Skeletal muscle satellite cell (primary cell): ENCODE measurements at regions not wholly inside any gene's neighbourhood (a gene's known extent, or its start where the extent isn't known, plus 50 kb on each side); places are given as distances from the start of the nearest gene placed in this dataset.
"Not testable (repeated sequence)": the region's sequence is repeated elsewhere in the genome, so short reads cannot be mapped to it uniquely, and the experiment has no call there.

ENCODE experiments used
- H3K27me3 ChIP-seq: 2 replicates; pipeline ENCODE4 v1.7.0; 2013; ENCODE audit warnings: low read length; ENCODE audit not compliant: control insufficient read depth, insufficient read depth
- H3K36me3 ChIP-seq: 2 replicates; pipeline ENCODE4 v1.7.0; 2013; ENCODE audit warnings: mild to moderate bottlenecking, control low read depth, low read length; ENCODE audit not compliant: insufficient read depth
- H3K4me1 ChIP-seq: 2 replicates; pipeline ENCODE4 v1.7.0; 2013; ENCODE audit warnings: low read length; ENCODE audit not compliant: control insufficient read depth, insufficient read depth
- H3K4me2 ChIP-seq: 2 replicates; pipeline ENCODE4 v1.7.0; 2013; ENCODE audit warnings: mild to moderate bottlenecking, low read length
- H3K4me3 ChIP-seq: 2 replicates; pipeline ENCODE4 v1.7.0; 2013; ENCODE audit warnings: low read length
- H3K9ac ChIP-seq: 2 replicates; pipeline ENCODE4 v1.7.0; 2013; ENCODE audit warnings: mild to moderate bottlenecking, low read depth, low read length, moderate library complexity
- H3K9me3 ChIP-seq: replicated peaks from 2 replicates; pipeline ENCODE4 v1.7.0; 2013; ENCODE audit warnings: mild to moderate bottlenecking, control low read depth, low read length

DNA sequence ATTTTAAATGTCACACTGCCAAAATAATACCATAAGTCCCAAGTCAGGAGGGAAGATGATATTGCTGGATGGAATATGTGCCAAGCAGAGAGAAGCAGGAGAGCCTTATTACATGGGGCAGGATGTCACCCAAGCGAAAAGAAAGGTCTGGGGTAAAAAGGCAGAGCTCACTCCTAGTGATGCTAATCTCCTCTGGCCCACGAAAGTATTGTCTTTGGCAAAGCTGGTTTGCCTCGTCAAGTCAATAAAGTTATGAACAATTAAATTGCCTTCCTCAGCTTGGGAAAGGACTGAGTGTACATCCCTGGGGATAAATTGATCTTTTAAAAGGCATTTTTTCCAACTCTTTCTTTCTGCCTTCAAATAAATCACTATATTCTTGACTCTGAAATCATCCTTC lies 220.6 kb downstream of the DMAC1 start:
- Histone ChIP-seq H3K27me3 (no peaks in the 10 kb centered on the region), H3K9ac (no peak overlapping the region), H3K4me1 (no peaks in the 10 kb centered on the region), H3K36me3 (no peaks in the 10 kb centered on the region), H3K4me2 (no peak overlapping the region), H3K9me3 (no peaks in the 10 kb centered on the region), H3K4me3 (no peak overlapping the region)

DNA sequence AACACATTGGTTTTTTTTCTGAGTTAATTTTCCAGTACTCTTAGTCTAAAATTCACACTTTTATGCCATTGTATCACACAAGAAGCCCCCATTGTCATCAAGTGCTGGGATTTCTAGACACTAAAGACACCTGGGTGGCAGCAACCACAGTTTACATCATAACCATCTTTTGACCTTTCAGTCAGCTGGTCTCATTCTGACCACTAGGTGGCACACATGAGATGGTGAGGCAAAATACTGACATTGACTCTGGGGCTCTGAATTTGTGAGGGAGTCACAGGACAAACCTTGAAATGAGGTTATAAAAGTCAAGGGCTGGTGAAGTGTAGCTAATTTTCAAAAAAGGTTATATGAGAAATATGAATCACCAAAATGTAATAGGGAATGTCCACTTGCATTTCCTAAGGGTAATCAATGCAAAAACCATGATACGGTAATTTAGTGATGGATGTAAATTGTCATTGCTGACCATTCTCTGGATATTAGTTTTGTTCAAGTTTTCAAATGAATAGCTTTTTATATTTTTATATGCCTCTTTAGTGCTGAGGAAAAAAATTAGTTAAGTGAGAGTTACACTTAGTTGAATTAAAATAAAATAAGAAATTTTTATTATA lies 229.4 kb downstream of the DMAC1 start:
- Histone ChIP-seq H3K4me2 (no peak overlapping the region), H3K9ac (no peak overlapping the region), H3K4me1 (no peaks in the 10 kb centered on the region), H3K4me3 (no peak overlapping the region), H3K9me3 (no peaks in the 10 kb centered on the region), H3K36me3 (no peaks in the 10 kb centered on the region), H3K27me3 (no peaks in the 10 kb centered on the region)

DNA sequence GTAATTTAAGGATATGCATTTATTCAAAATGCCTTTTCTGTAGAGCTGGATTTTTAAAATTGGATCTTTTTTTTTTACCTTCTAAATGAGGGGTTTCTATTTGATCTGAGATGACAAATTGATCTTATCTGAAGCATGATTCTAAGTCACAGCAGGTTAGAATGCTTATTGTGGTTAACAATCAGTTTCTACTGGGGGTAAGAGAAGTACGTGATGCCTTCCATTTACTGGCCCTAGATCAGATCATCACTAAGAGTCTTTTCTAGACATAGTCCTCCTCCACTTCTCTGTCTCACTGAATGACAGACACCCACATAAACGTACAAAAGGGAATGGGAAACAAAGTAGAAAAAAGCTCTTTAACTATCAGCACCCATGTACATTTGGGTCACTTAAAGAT lies 231.9 kb downstream of the DMAC1 start:
- no peaks in the 10 kb centered on the region for H3K36me3 ChIP-seq
- H3K4me2 ChIP-seq: no peak overlapping the region
- no peaks in the 10 kb centered on the region for H3K9me3 ChIP-seq
- no peaks in the 10 kb centered on the region for H3K27me3 ChIP-seq
- H3K4me1 ChIP-seq: no peaks in the 10 kb centered on the region
- H3K9ac ChIP-seq: no peak overlapping the region
- no peak overlapping the region for H3K4me3 ChIP-seq

DNA sequence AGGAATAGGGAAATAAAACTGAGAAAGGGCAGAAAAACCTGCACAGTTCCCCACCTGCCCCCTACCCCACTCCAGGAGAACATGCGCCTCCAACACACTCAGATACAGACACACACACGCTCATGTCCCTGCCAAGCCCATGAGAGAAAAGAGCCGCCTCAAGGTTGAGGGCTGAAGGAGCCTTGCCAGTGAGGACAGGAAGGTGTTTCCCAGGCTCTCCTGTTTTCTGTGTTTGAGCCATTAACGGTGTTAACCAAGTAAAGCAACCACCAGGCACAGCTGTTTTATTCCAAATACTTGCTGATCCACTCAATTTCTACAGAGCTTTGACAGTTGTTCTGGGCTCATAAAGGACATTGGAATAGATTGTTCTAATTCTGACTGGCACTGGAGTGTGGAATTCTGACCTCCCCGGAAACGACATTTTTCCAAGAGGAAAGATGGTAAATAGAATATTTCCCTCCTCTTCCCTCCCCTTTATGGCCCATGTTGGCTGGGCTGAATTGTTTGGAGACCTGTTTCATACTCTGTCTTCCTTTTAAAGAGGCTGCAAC lies 238.0 kb downstream of the DMAC1 start:
- H3K36me3 ChIP-seq: no peaks in the 10 kb centered on the region

DNA sequence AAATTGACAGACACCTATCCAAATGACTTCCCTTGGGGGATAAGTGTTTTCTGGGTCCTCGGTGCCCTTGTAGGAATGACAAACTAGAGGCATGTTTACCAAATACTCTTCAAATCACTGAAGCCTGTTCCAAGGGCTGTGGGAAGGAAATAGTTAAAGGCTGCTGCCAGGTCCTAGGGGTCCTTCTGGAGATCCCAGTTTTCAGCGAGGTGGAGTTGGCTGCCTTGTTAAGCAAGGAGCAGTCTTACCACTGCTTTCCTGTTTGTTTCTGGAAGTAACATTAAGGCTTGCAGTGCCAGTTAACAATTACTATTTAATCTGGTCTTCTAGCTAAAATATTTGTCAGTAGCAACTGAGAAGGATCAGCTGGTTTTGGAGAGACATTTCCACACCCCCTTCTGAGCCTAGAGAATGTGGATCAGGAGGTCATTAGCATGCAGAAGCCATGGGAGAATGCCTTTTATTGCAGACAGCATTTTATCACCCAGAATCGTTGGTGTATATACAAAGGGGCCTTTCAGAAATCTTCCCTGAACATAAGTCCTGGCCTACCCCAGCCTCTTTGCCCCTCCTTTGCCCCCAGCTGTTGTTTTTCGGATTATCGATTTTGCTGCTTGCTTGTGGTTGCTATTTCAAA lies 238.8 kb downstream of the DMAC1 start:
- H3K4me1 ChIP-seq: no peaks in the 10 kb centered on the region
- H3K4me2 ChIP-seq: no peak overlapping the region
- no peak overlapping the region for H3K4me3 ChIP-seq
- H3K27me3 ChIP-seq: peaks cover 3% of the 10 kb centered on the region
- H3K9ac ChIP-seq: no peak overlapping the region
- no peaks in the 10 kb centered on the region for H3K9me3 ChIP-seq
- H3K36me3 ChIP-seq: no peaks in the 10 kb centered on the region

More for the DNA sequence above, 238.0 kb downstream of the DMAC1 start:
- no peak overlapping the region for H3K4me2 ChIP-seq
- H3K4me3 ChIP-seq: no peak overlapping the region
- H3K4me1 ChIP-seq: no peaks in the 10 kb centered on the region
- no peaks in the 10 kb centered on the region for H3K9me3 ChIP-seq
- peaks cover 3% of the 10 kb centered on the region for H3K27me3 ChIP-seq
- H3K9ac ChIP-seq: no peak overlapping the region

DNA sequence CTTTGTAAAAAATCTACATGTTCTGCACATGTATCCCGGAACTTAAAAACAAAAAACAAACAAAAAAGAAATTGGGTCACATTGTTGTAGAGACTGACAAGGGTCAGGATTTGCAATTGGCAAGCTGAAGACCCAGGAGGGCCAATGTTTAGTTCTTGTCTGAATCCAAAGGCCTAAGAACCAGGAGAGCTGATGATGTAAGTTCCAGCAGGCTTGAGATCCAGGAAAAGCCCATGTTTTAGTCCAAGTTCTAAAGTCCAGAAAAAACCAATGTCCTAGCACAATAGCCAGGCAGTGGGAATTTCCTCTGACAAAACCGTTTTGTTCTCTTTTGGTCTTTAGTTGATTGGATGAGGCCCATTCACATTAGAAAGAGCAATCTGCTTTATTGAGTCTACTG lies 244.9 kb downstream of the DMAC1 start:
- Histone ChIP-seq H3K4me2 (no peak overlapping the region), H3K36me3 (no peaks in the 10 kb centered on the region), H3K9me3 (no peaks in the 10 kb centered on the region), H3K9ac (no peak overlapping the region), H3K27me3 (no peaks in the 10 kb centered on the region), H3K4me1 (no peaks in the 10 kb centered on the region), H3K4me3 (no peak overlapping the region)

DNA sequence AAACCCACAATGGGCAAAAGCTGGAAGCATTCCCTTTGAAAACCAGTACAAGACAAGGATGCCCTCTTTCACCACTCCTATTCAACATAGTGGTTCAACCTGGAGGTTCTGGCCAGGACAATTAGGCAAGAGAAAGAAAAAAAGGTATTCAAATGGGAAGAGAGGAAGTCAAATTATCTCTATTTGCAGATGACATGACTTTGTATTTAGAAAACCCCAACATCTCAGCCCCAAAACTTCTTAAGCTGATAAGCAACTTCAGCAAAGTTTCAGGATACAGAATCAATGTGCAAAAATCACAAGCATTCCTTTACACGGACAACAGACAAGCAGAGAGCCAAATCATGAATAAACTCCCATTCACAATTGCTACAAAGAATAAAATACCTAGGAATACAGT lies 246.9 kb downstream of the DMAC1 start:
- H3K36me3 ChIP-seq, H3K27me3 ChIP-seq, H3K9ac ChIP-seq, H3K9me3 ChIP-seq, H3K4me2 ChIP-seq, H3K4me3 ChIP-seq, H3K4me1 ChIP-seq: not testable (repeated sequence)

DNA sequence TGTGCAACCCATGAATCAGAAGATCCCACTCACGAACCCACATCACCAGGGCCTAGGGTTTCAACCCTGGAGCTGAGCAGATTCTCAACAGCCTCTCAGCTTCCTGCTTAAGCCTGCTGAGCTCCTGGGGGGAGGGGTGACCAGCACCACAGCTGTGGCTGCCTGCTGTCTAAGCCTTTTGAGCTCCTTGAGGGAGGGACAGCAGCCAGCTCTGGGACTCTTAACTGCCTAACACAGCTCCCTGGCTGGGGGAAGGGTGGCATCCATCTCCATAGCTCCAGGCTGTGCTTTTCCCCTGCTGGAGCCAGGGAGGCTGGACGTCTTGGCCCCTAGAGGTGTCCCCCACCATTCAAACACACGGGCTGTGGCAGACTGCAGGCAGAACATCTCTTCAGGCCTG lies 250.3 kb downstream of the DMAC1 start:
- no peak overlapping the region for H3K9ac ChIP-seq
- no peak overlapping the region for H3K4me2 ChIP-seq
- H3K36me3 ChIP-seq: no peaks in the 10 kb centered on the region
- H3K9me3 ChIP-seq: no peaks in the 10 kb centered on the region
- H3K27me3 ChIP-seq: no peaks in the 10 kb centered on the region
- no peak overlapping the region for H3K4me3 ChIP-seq
- no peaks in the 10 kb centered on the region for H3K4me1 ChIP-seq

DNA sequence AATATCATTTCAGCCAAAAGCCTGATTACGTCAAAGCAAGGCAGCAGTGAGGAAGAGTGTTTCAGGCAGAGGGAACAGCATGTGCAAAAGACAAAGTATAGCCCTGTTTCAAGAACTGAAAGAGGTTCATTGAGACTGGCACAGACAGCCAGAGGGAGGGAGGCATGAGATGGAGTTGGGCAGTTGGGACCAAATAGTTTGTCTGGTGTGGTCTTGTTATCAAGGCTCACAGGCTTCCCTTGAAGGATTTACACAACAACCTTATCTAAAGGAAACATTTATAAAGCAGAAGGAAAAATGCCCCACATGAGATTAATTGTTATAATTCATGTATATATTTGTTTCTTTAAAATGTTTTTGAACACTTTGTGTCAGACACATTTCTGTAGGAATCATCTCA lies 253.3 kb downstream of the DMAC1 start:
- Histone ChIP-seq H3K4me2 (no peak overlapping the region), H3K4me3 (no peak overlapping the region), H3K4me1 (no peaks in the 10 kb centered on the region), H3K27me3 (peaks cover 12% of the 10 kb centered on the region), H3K36me3 (no peaks in the 10 kb centered on the region), H3K9ac (no peak overlapping the region), H3K9me3 (no peaks in the 10 kb centered on the region)

DNA sequence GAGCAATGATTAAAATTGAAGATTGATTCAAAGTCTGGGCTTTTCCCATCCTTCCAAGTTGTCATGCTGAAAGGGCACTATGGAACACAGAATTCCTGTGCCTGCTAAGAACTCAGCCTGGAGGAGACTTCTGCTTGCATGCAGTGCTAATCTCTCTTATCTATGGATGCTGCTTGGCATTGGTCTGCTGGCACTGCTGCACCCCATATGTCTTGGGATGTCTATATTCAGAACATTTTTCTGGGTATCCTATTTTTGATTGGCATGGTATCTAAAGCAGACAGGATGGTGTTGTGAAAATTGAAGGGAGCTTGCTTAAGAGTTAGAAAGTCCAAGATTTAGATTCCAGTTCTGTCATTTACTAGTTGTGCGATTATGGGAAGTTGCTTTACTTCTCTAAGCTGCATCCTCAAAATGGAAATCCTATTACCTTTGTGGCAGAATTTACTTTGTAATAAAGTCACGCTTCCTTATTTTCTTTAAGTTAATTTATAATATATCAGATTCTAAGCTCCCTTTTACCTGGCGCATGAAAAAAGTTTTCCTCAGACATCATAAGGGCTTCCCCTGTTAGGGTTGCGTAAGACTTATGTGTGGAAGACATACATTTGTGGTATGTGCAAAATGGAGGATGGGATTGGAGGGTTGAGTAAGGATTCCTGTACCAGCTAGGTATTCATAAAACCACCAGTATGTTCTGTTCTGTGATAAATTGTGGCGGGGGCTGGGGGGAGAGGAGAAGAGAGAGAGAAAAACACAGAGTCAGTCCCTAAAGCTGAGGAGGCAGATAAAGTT lies 254.0 kb downstream of the DMAC1 start:
- Histone ChIP-seq H3K4me2 (no peak overlapping the region), H3K36me3 (no peaks in the 10 kb centered on the region), H3K9me3 (no peaks in the 10 kb centered on the region), H3K9ac (no peak overlapping the region), H3K4me1 (no peaks in the 10 kb centered on the region), H3K4me3 (no peak overlapping the region), H3K27me3 (peaks cover 16% of the 10 kb centered on the region)

DNA sequence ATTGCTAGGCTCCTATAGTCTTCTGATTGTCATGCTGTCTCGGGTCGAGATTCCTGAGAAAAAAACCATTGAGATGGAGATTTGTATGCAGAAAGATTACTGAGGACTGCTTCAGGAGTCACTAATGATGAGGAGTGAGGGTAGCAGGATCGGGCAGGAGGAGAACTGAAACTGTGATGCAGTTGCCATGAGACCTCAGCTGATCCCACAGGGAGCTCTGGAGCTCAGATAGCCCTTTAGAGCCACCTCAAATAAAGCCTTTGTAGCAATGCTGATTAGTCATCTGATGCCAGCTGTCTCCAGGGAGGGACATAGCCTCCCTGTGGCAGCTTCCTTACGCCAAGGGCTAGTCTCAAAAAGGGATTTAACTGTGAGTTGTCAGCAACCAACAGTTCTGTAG lies 256.9 kb downstream of the DMAC1 start:
- no peak overlapping the region for H3K9ac ChIP-seq
- no peaks in the 10 kb centered on the region for H3K36me3 ChIP-seq
- H3K9me3 ChIP-seq: no peaks in the 10 kb centered on the region
- H3K4me2 ChIP-seq: no peak overlapping the region
- peaks cover 25% of the 10 kb centered on the region for H3K27me3 ChIP-seq
- H3K4me3 ChIP-seq: no peak overlapping the region
- no peaks in the 10 kb centered on the region for H3K4me1 ChIP-seq
